GM13977 (cell line): ENCODE measurements at regions not wholly inside any gene's neighbourhood (a gene's known extent, or its start where the extent isn't known, plus 50 kb on each side); places are given as distances from the start of the nearest gene placed in this dataset.

Experiments used
- DNase-seq: peaks from one replicate; pipeline ENCODE4 v3.0.0; 2012; ENCODE audit warnings: low spot score
- in situ Hi-C: fragments of 300-500 bp; cut with MboI; formaldehyde crosslinking; loops from one replicate; pipeline ENCODE4 v1.12.0; 2022; ENCODE audit warnings: low sequenced_read_pairs, low pct_unique_long_range_greater_than_20kb, mixed read lengths, inconsistent platforms; ENCODE audit not compliant: unreplicated experiment
- TF ChIP-seq, protein P1 (sequence below): IDR thresholded peaks from 2 replicates; pipeline ENCODE4 v1.5.1; 2012; ENCODE audit warnings: mild to moderate bottlenecking, control low read depth; ENCODE audit not compliant: insufficient read depth; ENCODE audit errors: extremely low read depth, missing control alignments

DNA sequence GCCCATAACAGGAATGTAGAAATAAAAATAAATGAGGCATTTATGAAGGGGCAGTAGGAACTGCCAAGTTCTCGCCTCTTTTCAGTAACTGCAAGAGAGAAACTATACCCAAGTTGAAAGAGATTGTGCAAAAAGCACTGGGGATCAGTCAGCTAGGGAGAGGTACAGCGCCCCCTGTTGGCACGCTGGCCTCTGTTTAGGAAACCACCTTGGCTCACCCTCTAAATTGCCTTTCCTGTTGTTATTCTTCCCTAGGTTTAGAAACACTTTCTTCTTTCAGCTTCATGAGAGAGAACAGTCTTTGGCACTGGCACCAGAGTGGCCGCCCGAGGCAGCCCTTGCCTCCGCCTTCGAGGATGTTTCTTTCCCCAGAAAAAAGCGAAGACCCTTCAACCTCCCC lies 348.5 kb downstream of the MID1IP1 start:
- no peak for DNase-seq
- TF ChIP-seq, protein P1, sequence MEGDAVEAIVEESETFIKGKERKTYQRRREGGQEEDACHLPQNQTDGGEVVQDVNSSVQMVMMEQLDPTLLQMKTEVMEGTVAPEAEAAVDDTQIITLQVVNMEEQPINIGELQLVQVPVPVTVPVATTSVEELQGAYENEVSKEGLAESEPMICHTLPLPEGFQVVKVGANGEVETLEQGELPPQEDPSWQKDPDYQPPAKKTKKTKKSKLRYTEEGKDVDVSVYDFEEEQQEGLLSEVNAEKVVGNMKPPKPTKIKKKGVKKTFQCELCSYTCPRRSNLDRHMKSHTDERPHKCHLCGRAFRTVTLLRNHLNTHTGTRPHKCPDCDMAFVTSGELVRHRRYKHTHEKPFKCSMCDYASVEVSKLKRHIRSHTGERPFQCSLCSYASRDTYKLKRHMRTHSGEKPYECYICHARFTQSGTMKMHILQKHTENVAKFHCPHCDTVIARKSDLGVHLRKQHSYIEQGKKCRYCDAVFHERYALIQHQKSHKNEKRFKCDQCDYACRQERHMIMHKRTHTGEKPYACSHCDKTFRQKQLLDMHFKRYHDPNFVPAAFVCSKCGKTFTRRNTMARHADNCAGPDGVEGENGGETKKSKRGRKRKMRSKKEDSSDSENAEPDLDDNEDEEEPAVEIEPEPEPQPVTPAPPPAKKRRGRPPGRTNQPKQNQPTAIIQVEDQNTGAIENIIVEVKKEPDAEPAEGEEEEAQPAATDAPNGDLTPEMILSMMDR = peak; percentile 71
- in situ Hi-C loops = loop anchor here (25.0 kb wide), 1 partner anchor 387 kb away; no protein-coding TSS in a partner anchor

GRCh38 chrX:39150220-39150619 lies 349.0 kb downstream of the MID1IP1 start:
- TF ChIP-seq, protein P1 = no peak
- no peak for DNase-seq
- in situ Hi-C loops = no loop called here

- in situ Hi-C loops = no loop called here
- no peak for DNase-seq
- TF ChIP-seq, protein P1 = no peak
Measured at GRCh38 chrX:39150621-39151020, 349.4 kb downstream of the MID1IP1 start.

DNA sequence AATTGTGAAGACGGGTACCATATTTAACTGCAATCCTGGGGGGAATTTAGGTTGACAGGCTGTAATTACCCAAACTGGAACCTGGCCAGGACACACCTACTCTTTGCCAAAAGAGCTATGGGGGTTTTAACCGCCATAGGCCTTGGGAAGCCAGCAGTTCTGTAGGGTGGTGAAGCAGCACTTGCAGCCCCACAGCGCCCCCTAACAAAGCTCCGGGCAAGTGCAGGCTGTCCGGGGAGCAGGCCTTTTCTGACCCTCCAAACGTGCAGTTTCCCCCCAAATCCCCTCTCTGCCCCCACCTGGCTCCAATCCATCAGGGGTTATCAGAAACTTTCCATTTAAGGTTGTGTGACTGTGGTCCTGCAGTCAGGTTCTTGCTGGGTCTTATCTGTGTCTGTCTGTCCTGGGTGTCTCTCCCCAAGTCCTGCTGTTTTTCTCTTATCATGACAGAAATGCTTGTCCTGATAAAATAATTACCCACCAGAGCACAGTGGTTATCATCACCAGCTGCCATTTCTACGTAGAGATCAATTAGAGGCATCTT lies 350.9 kb downstream of the MID1IP1 start:
- no peak for DNase-seq
- TF ChIP-seq, protein P1 = peak; percentile 72
- in situ Hi-C loops = no loop called here

DNA sequence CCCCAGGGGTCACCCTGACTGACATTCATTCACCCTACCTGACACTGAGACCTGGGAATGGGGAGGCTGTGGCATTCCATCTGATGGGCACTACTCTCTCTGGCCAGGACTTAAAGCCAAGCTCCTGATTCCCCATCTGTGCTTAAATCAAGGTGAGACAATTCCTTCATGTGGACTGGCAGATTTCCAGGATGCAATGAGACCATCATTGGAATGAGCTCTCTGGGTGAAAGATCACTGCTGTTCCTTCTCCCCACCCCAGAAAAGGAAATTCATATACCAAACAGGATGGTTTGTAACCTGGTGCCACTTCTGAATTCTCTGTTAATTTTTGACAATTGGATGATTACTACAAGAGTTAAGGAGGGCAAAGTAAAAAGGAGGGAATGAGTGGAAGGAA lies 354.8 kb downstream of the MID1IP1 start:
- TF ChIP-seq, protein P1 = no peak
- in situ Hi-C loops = no loop called here

DNA sequence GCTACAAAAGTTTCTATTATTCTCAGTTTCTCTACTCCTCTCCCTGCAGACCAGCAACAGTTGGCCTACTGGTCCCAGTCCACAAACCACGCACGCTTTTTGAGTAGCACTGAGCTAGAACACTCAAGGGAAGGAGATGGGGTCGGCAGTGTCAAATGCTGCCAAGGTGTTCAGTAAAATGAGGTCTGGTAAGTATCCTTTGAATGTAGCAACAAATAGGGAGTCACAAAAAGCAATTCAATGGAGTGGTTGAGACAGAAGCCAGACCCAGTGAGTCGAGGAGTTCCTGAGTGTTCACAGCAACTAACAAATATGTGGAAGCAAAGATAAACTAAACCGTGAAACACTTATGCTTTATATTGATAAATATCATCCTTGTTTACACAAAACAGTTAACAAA lies 355.7 kb downstream of the MID1IP1 start:
- no peak for DNase-seq
- in situ Hi-C loops = no loop called here
- TF ChIP-seq, protein P1 = no peak

More for the DNA sequence above, 354.8 kb downstream of the MID1IP1 start:
- DNase-seq = no peak
